Kidney (tissue), 13 donors: ENCODE measurements at regions not wholly inside any gene's neighbourhood (a gene's known extent, or its start where the extent isn't known, plus 50 kb on each side); places are given as distances from the start of the nearest gene placed in this dataset.

Experiments
- DNase-seq, 5 donors: peaks; one replicate each; pipeline ENCODE4 v3.0.0-alpha.2; 2013 to 2020
- FAIRE-seq: peaks from 2 replicates; lab custom pipeline; 2012; peaks lifted over from hg19 to GRCh38; lab: Jason Lieb, UNC
- H3K27ac ChIP-seq, 2 donors: one replicate each; pipeline ENCODE4 v1.7.0; 2013; ENCODE audit warnings: low read depth in 2 of 2, low read length in 2 of 2, inconsistent platforms in 1 of 2
- H3K27me3 ChIP-seq: one replicate; pipeline ENCODE4 v1.7.1; 2013; ENCODE audit warnings: low read length, inconsistent platforms; ENCODE audit not compliant: control insufficient read depth, insufficient read depth
- H3K36me3 ChIP-seq, 3 donors: one replicate each; pipeline versions ENCODE4 v1.7.0 to v1.7.1; 2013; ENCODE audit warnings: low read length in 3 of 3, control low read depth in 1 of 3, inconsistent platforms in 1 of 3; ENCODE audit not compliant: insufficient read depth in 3 of 3, control insufficient read depth in 2 of 3
- H3K4me1 ChIP-seq, 3 donors: one replicate each; pipeline versions ENCODE4 v1.7.0 to v1.7.1; 2013; ENCODE audit warnings: low read length in 3 of 3, inconsistent platforms in 1 of 3, low read depth in 1 of 3; ENCODE audit not compliant: control insufficient read depth in 2 of 3, insufficient read depth in 2 of 3
- H3K4me3 ChIP-seq, 3 donors: one replicate each; pipeline versions ENCODE4 v1.7.0 to v1.8.1; 2013; ENCODE audit warnings: low read length in 3 of 3, control low read depth in 1 of 3, inconsistent platforms in 1 of 3
- H3K9ac ChIP-seq, 3 donors: one replicate each; pipeline versions ENCODE4 v1.7.0 to v1.7.1; 2013; ENCODE audit warnings: low read length in 3 of 3, control low read depth in 1 of 3, inconsistent platforms in 1 of 3
- H3K9me3 ChIP-seq, 3 donors: one replicate each; pipeline versions ENCODE4 v1.7.0 to v1.7.1; 2013; ENCODE audit warnings: low read length in 3 of 3, control low read depth in 1 of 3, inconsistent platforms in 1 of 3; ENCODE audit not compliant: control insufficient read depth in 2 of 3, insufficient read depth in 1 of 3
- CTCF ChIP-seq: IDR thresholded peaks from 3 replicates; pipeline ENCODE4 v1.5.1; 2012; ENCODE audit warnings: mild to moderate bottlenecking, moderate library complexity, borderline replicate concordance; ENCODE audit not compliant: insufficient read depth; ENCODE audit errors: extremely low read depth
- intact Hi-C: fragments of 100-400 bp; cut with DNase I; formaldehyde crosslinking; loops from one replicate; pipeline ENCODE4 v1.11.1; 2022
- donor health status: control.
- donor health status: control.
- donor health status: control.
- donor health status: control.
- donor health status: control.
- donor health status: DM: yes; HTN: yes; CAD: no.
- donor health status: Normal renal cell carcinoma (clear cell type).

DNA sequence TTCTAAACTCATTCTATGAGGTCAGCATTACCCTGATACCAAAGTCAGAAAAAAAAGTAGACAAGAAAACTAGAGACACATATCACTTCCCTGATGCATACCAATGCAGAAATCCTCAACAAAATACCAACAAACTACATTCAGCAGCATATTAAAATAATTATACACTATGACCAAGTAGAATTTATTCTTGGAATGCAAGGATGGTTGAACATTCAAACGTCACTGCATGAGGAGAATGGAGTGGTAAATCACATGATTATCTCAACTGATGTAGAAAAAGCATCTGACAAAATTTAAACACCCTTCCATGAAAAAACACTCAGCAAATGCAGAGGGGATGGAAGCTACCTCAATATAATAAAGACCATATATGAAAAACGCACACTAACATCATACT is 155.0 kb upstream of the KCNJ18 start:
- DNase-seq (no peak), FAIRE-seq (no peak)
- Histone ChIP-seq H3K9ac (no peak overlapping the region), H3K4me1 (no peaks in the 10 kb centered on the region), H3K27me3 (no peaks in the 10 kb centered on the region), H3K4me3 (no peak overlapping the region), H3K9me3 (peaks cover 0 to 14% (median 0%) of the 10 kb centered on the region in 3 donors), H3K36me3 (peaks cover 0 to 4% (median 0%) of the 10 kb centered on the region in 3 donors), H3K27ac (no peak overlapping the region)
- intact Hi-C loops = no loop called here
- no peak for TF ChIP-seq CTCF

GRCh38 chr17:21538615-21539014 is 153.7 kb upstream of the KCNJ18 start:
- Histone ChIP-seq H3K4me3 (no peak overlapping the region), H3K27ac (no peak overlapping the region), H3K27me3 (no peaks in the 10 kb centered on the region), H3K9me3 (peaks cover 0 to 14% (median 0%) of the 10 kb centered on the region in 3 donors), H3K9ac (no peak overlapping the region), H3K36me3 (peaks cover 0 to 4% (median 0%) of the 10 kb centered on the region in 3 donors), H3K4me1 (no peaks in the 10 kb centered on the region)
- no peak for TF ChIP-seq CTCF
- DNase-seq = no peak
- no peak for FAIRE-seq
- intact Hi-C loops = no loop called here

- Histone ChIP-seq H3K9ac (no peak overlapping the region), H3K4me3 (no peak overlapping the region), H3K27me3 (no peaks in the 10 kb centered on the region), H3K4me1 (no peaks in the 10 kb centered on the region), H3K27ac (no peak overlapping the region), H3K9me3 (peaks cover 0 to 14% (median 0%) of the 10 kb centered on the region in 3 donors), H3K36me3 (peaks cover 0 to 4% (median 0%) of the 10 kb centered on the region in 3 donors)
- no peak for DNase-seq
- no peak for FAIRE-seq
- no peak for TF ChIP-seq CTCF
- intact Hi-C loops = no loop called here
Measured at GRCh38 chr17:21539146-21539545, 153.2 kb upstream of the KCNJ18 start.

GRCh38 chr17:21540502-21540901 is 151.8 kb upstream of the KCNJ18 start:
- DNase-seq = no peak
- Histone ChIP-seq H3K9ac (no peak overlapping the region), H3K4me3 (no peak overlapping the region), H3K4me1 (no peaks in the 10 kb centered on the region), H3K9me3 (peaks cover 0 to 14% (median 0%) of the 10 kb centered on the region in 3 donors), H3K36me3 (no peaks in the 10 kb centered on the region), H3K27me3 (no peaks in the 10 kb centered on the region), H3K27ac (no peak overlapping the region)
- no peak for FAIRE-seq
- intact Hi-C loops = no loop called here
- TF ChIP-seq CTCF = no peak
